IMR-90 (cell line): ENCODE measurements at regions not wholly inside any gene's neighbourhood (a gene's known extent, or its start where the extent isn't known, plus 50 kb on each side); places are given as distances from the start of the nearest gene placed in this dataset.

Experiments used
- ATAC-seq: fragments of 200-7000 bp; cut with Tn5 transposase; 2 replicates; pipeline ENCODE4 v1.9.1; 2020; ENCODE audit warnings: low read depth, mild to moderate bottlenecking, moderate library complexity
- BruUV-seq: library from RNA; stranded (reverse); fragments of 400-500 nt; replicated peaks from 2 replicates; lab custom pipeline; 2021; lab: Mats Ljungman, UMichigan
- CTCF ChIA-PET: fragments of 300-600 bp; formaldehyde crosslinking; extraction: SDS; loops from one replicate; lab custom pipeline; 2021; ENCODE audit warnings: antibody characterized with exemption; lab: Yijun Ruan, JAX
- POLR2A ChIA-PET: fragments of 300-600 bp; sonication (Branson Sonifier 250); formaldehyde crosslinking; loops from one replicate; lab custom pipeline; 2022; ENCODE audit warnings: antibody characterized with exemption; ENCODE audit not compliant: unreplicated experiment; lab: Charles Lee
- DNase-seq: peaks from one replicate; pipeline ENCODE4 v3.0.0; 2013
- H2AFZ ChIP-seq: replicated peaks from 2 replicates; pipeline ENCODE3; 2013; ENCODE audit warnings: low read length, mild to moderate bottlenecking; ENCODE audit not compliant: poor library complexity
- H2AK5ac ChIP-seq: 2 replicates; pipeline ENCODE4 v1.6.1; 2013; ENCODE audit warnings: low read depth, low read length, inconsistent platforms
- H2AK9ac ChIP-seq: replicated peaks from 2 replicates; pipeline ENCODE3; 2013; ENCODE audit warnings: mild to moderate bottlenecking, low read depth, low read length, moderate library complexity; ENCODE audit not compliant: poor library complexity
- H2BK120ac ChIP-seq: 2 replicates; pipeline ENCODE4 v1.6.1; 2013; ENCODE audit warnings: low read depth, low read length, inconsistent platforms
- H2BK15ac ChIP-seq: 3 replicates; pipeline ENCODE4 v1.6.1; 2013; ENCODE audit warnings: low read depth, low read length, inconsistent platforms
- H2BK20ac ChIP-seq: 2 replicates; pipeline ENCODE4 v1.6.1; 2013; ENCODE audit warnings: low read depth, mild to moderate bottlenecking, inconsistent platforms, low read length, moderate library complexity
- H2BK5ac ChIP-seq: 2 replicates; pipeline ENCODE4 v1.6.1; 2013; ENCODE audit warnings: mild to moderate bottlenecking, low read depth, low read length, inconsistent platforms; ENCODE audit not compliant: poor library complexity, severe bottlenecking
- H3K14ac ChIP-seq: replicated peaks from 2 replicates; pipeline ENCODE4 v1.6.1; 2013; ENCODE audit warnings: low read depth, low read length, inconsistent platforms
- H3K18ac ChIP-seq: 2 replicates; pipeline ENCODE4 v1.6.1; 2013; ENCODE audit warnings: low read depth, low read length, control low read depth
- H3K23ac ChIP-seq: 2 replicates; pipeline ENCODE4 v1.6.1; 2013; ENCODE audit warnings: low read depth, low read length, inconsistent platforms
- H3K27ac ChIP-seq: 2 replicates; pipeline ENCODE4 v1.5.1; 2013; ENCODE audit warnings: mild to moderate bottlenecking, control low read depth, low read length; ENCODE audit not compliant: insufficient read depth
- H3K27me3 ChIP-seq: 2 replicates; pipeline ENCODE4 v1.6.1; 2013; ENCODE audit warnings: low read length; ENCODE audit not compliant: control insufficient read depth, insufficient read depth
- H3K36me3 ChIP-seq: 2 replicates; pipeline ENCODE4 v1.6.1; 2013; ENCODE audit warnings: low read length, mixed read lengths; ENCODE audit not compliant: control insufficient read depth, insufficient read depth
- H3K4ac ChIP-seq: 2 replicates; pipeline ENCODE4 v1.6.1; 2013; ENCODE audit warnings: low read depth, low read length, inconsistent platforms
- H3K4me1 ChIP-seq: 2 replicates; pipeline ENCODE4 v1.6.1; 2013; ENCODE audit warnings: low read length, mixed read lengths; ENCODE audit not compliant: control insufficient read depth, insufficient read depth
- H3K4me2 ChIP-seq: 2 replicates; pipeline ENCODE4 v1.6.1; 2013; ENCODE audit warnings: low read depth, mild to moderate bottlenecking, control low read depth, low read length, moderate library complexity
- H3K4me3 ChIP-seq: 2 replicates; pipeline ENCODE4 v1.5.1; 2013; ENCODE audit warnings: low read depth, mild to moderate bottlenecking, control low read depth, low read length, moderate library complexity; ENCODE audit not compliant: insufficient read depth
- H3K56ac ChIP-seq: 2 replicates; pipeline ENCODE4 v1.6.1; 2013; ENCODE audit warnings: low read length, inconsistent platforms; ENCODE audit not compliant: insufficient read depth; ENCODE audit errors: extremely low read depth
- H3K79me1 ChIP-seq, 2 experiments: 2 replicates each; pipeline ENCODE4 v1.6.1; 2013; ENCODE audit warnings: low read length in 2 of 2, inconsistent platforms in 1 of 2, low read depth in 1 of 2
- H3K9ac ChIP-seq: 2 replicates; pipeline ENCODE4 v1.6.1; 2013; ENCODE audit warnings: low read depth, low read length, control low read depth
- H3K9me1 ChIP-seq: 2 replicates; pipeline ENCODE4 v1.6.1; 2013; ENCODE audit warnings: low read length, inconsistent platforms; ENCODE audit not compliant: insufficient read depth
- H3K9me3 ChIP-seq: 2 replicates; pipeline ENCODE4 v1.6.1; 2013; ENCODE audit warnings: low read length; ENCODE audit not compliant: control insufficient read depth, insufficient read depth
- H4K20me1 ChIP-seq: 2 replicates; pipeline ENCODE4 v1.6.1; 2013; ENCODE audit warnings: low read length, inconsistent platforms; ENCODE audit not compliant: insufficient read depth
- H4K5ac ChIP-seq: 2 replicates; pipeline ENCODE4 v1.6.1; 2013; ENCODE audit warnings: mild to moderate bottlenecking, low read depth, low read length, control low read depth
- H4K8ac ChIP-seq, 2 experiments: 2 replicates each; pipeline ENCODE4 v1.6.1; 2013; ENCODE audit warnings: low read depth in 2 of 2, low read length in 2 of 2, control low read depth in 1 of 2, inconsistent platforms in 1 of 2
- H4K91ac ChIP-seq: 2 replicates; pipeline ENCODE4 v1.6.1; 2013; ENCODE audit warnings: low read depth, low read length, inconsistent platforms; ENCODE audit not compliant: insufficient read depth
- BHLHE40 ChIP-seq: fragments of 150-350 bp; IDR thresholded peaks from 2 replicates; pipeline ENCODE4 v1.6.1; 2016; ENCODE audit warnings: mild to moderate bottlenecking, low read depth, low read length
- CTCF ChIP-seq: conservative IDR thresholded peaks from 2 replicates; pipeline ENCODE4 v1.5.1; 2012; ENCODE audit warnings: mild to moderate bottlenecking, low read depth, low read length, improper control_type of control experiment
- ELK1 ChIP-seq: fragments of 150-350 bp; IDR thresholded peaks from 2 replicates; pipeline ENCODE4 v1.6.1; 2016; ENCODE audit warnings: low read depth, mild to moderate bottlenecking, low read length, moderate library complexity, borderline replicate concordance
- FOS ChIP-seq: fragments of 150-350 bp; IDR thresholded peaks from 2 replicates; pipeline ENCODE4 v1.6.1; 2016; ENCODE audit warnings: low read depth, low read length
- NFE2L2 ChIP-seq: fragments of 150-350 bp; IDR thresholded peaks from 2 replicates; pipeline ENCODE4 v1.6.1; 2016; ENCODE audit warnings: low read depth, mild to moderate bottlenecking, low read length
- RAD21 ChIP-seq: IDR thresholded peaks from 2 replicates; pipeline ENCODE4 v1.6.1; 2012; ENCODE audit warnings: low read length, improper control_type of control experiment
- RCOR1 ChIP-seq: IDR thresholded peaks from 2 replicates; pipeline ENCODE4 v1.6.1; 2012; ENCODE audit warnings: mild to moderate bottlenecking, low read length, improper control_type of control experiment; ENCODE audit not compliant: insufficient replicate concordance
- USF2 ChIP-seq: fragments of 150-350 bp; IDR thresholded peaks from 2 replicates; pipeline ENCODE4 v1.6.1; 2017; ENCODE audit warnings: mild to moderate bottlenecking, antibody characterized with exemption, low read length, low read depth
- WGBS, 2 experiments: methylation state at CpG; one replicate each; pipeline versions ENCODE4 v1.1.5 to v1.1.7; 2013; ENCODE audit warnings: missing lambda C conversion rate in 2 of 2; ENCODE audit not compliant: insufficient read length in 1 of 2; ENCODE audit errors: extremely low coverage in 2 of 2; 5-methylcytosine and 5-hydroxymethylcytosine counted together
- dilution Hi-C: fragments of 300-500 bp; cut with HindIII; formaldehyde crosslinking; loops from one replicate; pipeline ENCODE4 v1.14.3; 2018; ENCODE audit warnings: low sequenced_read_pairs; ENCODE audit not compliant: unreplicated experiment
- in situ Hi-C: fragments of 300-500 bp; cut with MboI; formaldehyde crosslinking; loops from 3 replicates; pipeline ENCODE4 v1.14.3; 2019; ENCODE audit warnings: low sequenced_read_pairs, inconsistent platforms, mixed read lengths
- intact Hi-C: fragments of 100-400 bp; cut with micrococcal nuclease; formaldehyde crosslinking; loops from 2 replicates; pipeline ENCODE4 v1.10.0; 2022

- no peak overlapping the region for H3K18ac ChIP-seq
- intact Hi-C loops = no loop called here
- no peak overlapping the region for H2BK120ac ChIP-seq
- H3K9me3 ChIP-seq = peaks cover 6% of the 10 kb centered on the region
- H4K5ac ChIP-seq = no peak overlapping the region
- H3K27ac ChIP-seq = no peak overlapping the region
- H2AK9ac ChIP-seq = no peak overlapping the region
- no peaks in the 10 kb centered on the region for H3K9me1 ChIP-seq
- H3K4me1 ChIP-seq = no peaks in the 10 kb centered on the region
- no peak for DNase-seq
- no peaks in the 10 kb centered on the region for H3K36me3 ChIP-seq
- ChIA-PET CTCF (no interaction called here), POLR2A (no interaction called here)
- in situ Hi-C loops = no loop called here
- H2BK20ac ChIP-seq = no peak overlapping the region
- H2BK5ac ChIP-seq = no peak overlapping the region
- dilution Hi-C loops = no loop called here
- no peak overlapping the region for H2AK5ac ChIP-seq
- H3K79me1 ChIP-seq = no peaks in the 10 kb centered on the region
- no peak overlapping the region for H3K56ac ChIP-seq
- no peak overlapping the region for H3K14ac ChIP-seq
- no peak overlapping the region for H3K23ac ChIP-seq
- no peaks in the 10 kb centered on the region for H3K27me3 ChIP-seq
- no peaks in the 10 kb centered on the region for H4K20me1 ChIP-seq
- H4K8ac ChIP-seq = no peak overlapping the region
- no peak overlapping the region for H3K4me2 ChIP-seq
- no peak for ATAC-seq
- no peak overlapping the region for H2BK15ac ChIP-seq
- H4K91ac ChIP-seq = no peak overlapping the region
- no peak overlapping the region for H3K4me3 ChIP-seq
- TF ChIP-seq NFE2L2 (no peak), BHLHE40 (no peak), ELK1 (no peak), FOS (no peak), RAD21 (no peak), USF2 (no peak), RCOR1 (no peak), CTCF (no peak)
- 57% methylated on average over 2 of the region's 2 CpGs; no CpG with 5 or more reads in 1 of the 2 experiments for WGBS, 2 experiments
- BruUV-seq = no TSS peak
- no peak overlapping the region for H3K9ac ChIP-seq
- H3K4ac ChIP-seq = no peak overlapping the region
- no peak overlapping the region for H2AFZ ChIP-seq
These were observed 145.9 kb downstream of the OLFM4 start for GRCh38 chr13:53174545-53174944.
